NCI-H524 (cell line): ENCODE measurements at regions not wholly inside any gene's neighbourhood (a gene's known extent, or its start where the extent isn't known, plus 50 kb on each side); places are given as distances from the start of the nearest gene placed in this dataset.

Experiments used
- DNase-seq, 2 experiments: peaks; one replicate each; lab custom pipeline; 2025; lab: John Stamatoyannopoulos, UW

- DNase-seq: no peak
These were observed 648.1 kb downstream of the PLPP3 start for GRCh38 chr1:55931081-55931940.

- DNase-seq: no peak
These were observed 649.7 kb downstream of the PLPP3 start for GRCh38 chr1:55929652-55930051.

- no peak for DNase-seq
These were observed 650.8 kb downstream of the PLPP3 start for GRCh38 chr1:55928576-55928975.

- no peak for DNase-seq
These were observed 651.6 kb downstream of the PLPP3 start for GRCh38 chr1:55927702-55928290.

- peak in 1 of 2 experiments; percentile 1 for DNase-seq
These were observed 652.4 kb downstream of the PLPP3 start for GRCh38 chr1:55926906-55927471.

- DNase-seq: peak in 1 of 2 experiments; percentile 71
These were observed 662.5 kb downstream of the PLPP3 start for GRCh38 chr1:55916907-55917306.

GRCh38 chr1:55916481-55916880 is 662.9 kb downstream of the PLPP3 start:
- no peak for DNase-seq

- DNase-seq: no peak
These were observed 665.8 kb downstream of the PLPP3 start for GRCh38 chr1:55913565-55913964.

GRCh38 chr1:55912438-55912837 is 666.9 kb downstream of the PLPP3 start:
- no peak for DNase-seq

GRCh38 chr1:55904541-55904940 is 674.8 kb downstream of the PLPP3 start:
- DNase-seq: no peak

- no peak for DNase-seq
These were observed 681.2 kb downstream of the PLPP3 start for GRCh38 chr1:55898181-55898580.

- no peak for DNase-seq
These were observed 681.0 kb upstream of the USP24 start for GRCh38 chr1:55896210-55896609.

GRCh38 chr1:55894521-55894920 is 679.4 kb upstream of the USP24 start:
- DNase-seq: no peak

GRCh38 chr1:55893155-55893554 is 678.0 kb upstream of the USP24 start:
- DNase-seq: peak in 1 of 2 experiments; percentile 39

GRCh38 chr1:55888685-55889317 is 673.6 kb upstream of the USP24 start:
- no peak for DNase-seq

GRCh38 chr1:55886856-55887712 is 671.9 kb upstream of the USP24 start:
- no peak for DNase-seq

- DNase-seq: no peak
These were observed 670.5 kb upstream of the USP24 start for GRCh38 chr1:55885619-55886018.

- no peak for DNase-seq
These were observed 667.8 kb upstream of the USP24 start for GRCh38 chr1:55882931-55883330.

- no peak for DNase-seq
These were observed 664.2 kb upstream of the USP24 start for GRCh38 chr1:55879346-55879745.

- DNase-seq: no peak
These were observed 662.5 kb upstream of the USP24 start for GRCh38 chr1:55877437-55878232.
